GM19328 (cell line): ENCODE measurements at regions not wholly inside any gene's neighbourhood (a gene's known extent, or its start where the extent isn't known, plus 50 kb on each side); places are given as distances from the start of the nearest gene placed in this dataset.

Experiments
- ATAC-seq: cut with Tn5 transposase; IDR thresholded peaks from one replicate; pipeline ENCODE4 v1.9.1; 2021; ENCODE audit warnings: mild to moderate bottlenecking, moderate library complexity; ENCODE audit not compliant: unreplicated experiment

GRCh38 chr1:229217716-229218115 is 53.2 kb upstream of the RAB4A start:
- no peak for ATAC-seq

- ATAC-seq = no peak
Measured at GRCh38 chr1:229218612-229219025, 52.3 kb upstream of the RAB4A start.

- no peak for ATAC-seq
Measured at GRCh38 chr1:229220163-229220846, 50.6 kb upstream of the RAB4A start.

- no peak for ATAC-seq
Measured at GRCh38 chr1:229221106-229222019, 49.5 kb upstream of the RAB4A start.
